ENCODE measurements at regions not wholly inside any gene's neighbourhood (a gene's known extent, or its start where the extent isn't known, plus 50 kb on each side); places are given as distances from the start of the nearest gene placed in this dataset.

DNA sequence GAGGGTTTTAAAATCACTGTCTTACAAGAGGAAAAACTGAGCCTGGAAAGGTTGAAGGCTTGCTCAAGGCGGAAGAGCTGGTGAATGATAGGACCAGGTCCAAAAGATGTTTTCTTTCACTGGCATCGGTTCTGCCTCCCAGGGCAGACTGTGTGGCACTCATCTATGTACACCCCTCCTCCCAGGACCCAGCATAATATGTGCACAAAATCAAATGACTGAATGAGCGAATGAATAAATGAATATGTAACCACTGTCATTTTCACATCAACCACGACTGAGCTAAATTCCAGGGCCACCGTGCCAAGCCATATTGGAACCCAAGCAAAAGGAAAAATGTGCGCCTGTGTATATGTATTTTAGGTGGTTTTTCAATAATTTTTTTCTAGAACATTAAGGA is 99.3 kb upstream of the ZBTB40 start:
- H2AFZ ChIP-seq (ENCODE audit: insufficient read depth, low read depth, low read length, poor library complexity, severe bottlenecking) = no peak overlapping the region
- H3K36me3 Mint-ChIP-seq = no peaks in the 10 kb centered on the region
- peaks cover 29 to 48% of the 10 kb centered on the region in 2 donors for H3K27me3 ChIP-seq (ENCODE audit: control insufficient read depth in 2 of 2, insufficient read depth in 2 of 2, low read length in 2 of 2)
- H4K20me1 ChIP-seq (ENCODE audit: insufficient read depth, low read length) = no peaks in the 10 kb centered on the region
- no peak overlapping the region for H3K9ac ChIP-seq (ENCODE audit: insufficient read depth, low read length, poor library complexity, severe bottlenecking)
- H3K4me3 ChIP-seq (replicated peaks in 1 of 3; ENCODE audit: low read depth in 2 of 3, low read length in 3 of 3) = no peak overlapping the region
- intact Hi-C loops (cut with micrococcal nuclease) = no loop called here
- peak overlapping the region in 1 of 2 donors; percentile 53 for H3K4me3 Mint-ChIP-seq
- no peak overlapping the region for H3K27ac ChIP-seq (ENCODE audit: low read depth in 1 of 2, low read length in 2 of 2)
- H3K36me3 ChIP-seq (replicated peaks in 1 of 2; ENCODE audit: control insufficient read depth in 1 of 2, insufficient read depth in 2 of 2, low read length in 2 of 2) = no peaks in the 10 kb centered on the region
- TF ChIP-seq, protein P1, sequence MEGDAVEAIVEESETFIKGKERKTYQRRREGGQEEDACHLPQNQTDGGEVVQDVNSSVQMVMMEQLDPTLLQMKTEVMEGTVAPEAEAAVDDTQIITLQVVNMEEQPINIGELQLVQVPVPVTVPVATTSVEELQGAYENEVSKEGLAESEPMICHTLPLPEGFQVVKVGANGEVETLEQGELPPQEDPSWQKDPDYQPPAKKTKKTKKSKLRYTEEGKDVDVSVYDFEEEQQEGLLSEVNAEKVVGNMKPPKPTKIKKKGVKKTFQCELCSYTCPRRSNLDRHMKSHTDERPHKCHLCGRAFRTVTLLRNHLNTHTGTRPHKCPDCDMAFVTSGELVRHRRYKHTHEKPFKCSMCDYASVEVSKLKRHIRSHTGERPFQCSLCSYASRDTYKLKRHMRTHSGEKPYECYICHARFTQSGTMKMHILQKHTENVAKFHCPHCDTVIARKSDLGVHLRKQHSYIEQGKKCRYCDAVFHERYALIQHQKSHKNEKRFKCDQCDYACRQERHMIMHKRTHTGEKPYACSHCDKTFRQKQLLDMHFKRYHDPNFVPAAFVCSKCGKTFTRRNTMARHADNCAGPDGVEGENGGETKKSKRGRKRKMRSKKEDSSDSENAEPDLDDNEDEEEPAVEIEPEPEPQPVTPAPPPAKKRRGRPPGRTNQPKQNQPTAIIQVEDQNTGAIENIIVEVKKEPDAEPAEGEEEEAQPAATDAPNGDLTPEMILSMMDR (IDR thresholded peaks at IDR 0.05) = no peak
- no peaks in the 10 kb centered on the region for H3K79me2 ChIP-seq (ENCODE audit: insufficient read depth, low read length)
- peaks cover 0 to 5% (median 0%) of the 10 kb centered on the region in 7 donors for H3K9me3 Mint-ChIP-seq
- peaks cover 47 to 71% (median 56%) of the 10 kb centered on the region in 3 donors for H3K27me3 Mint-ChIP-seq (ENCODE audit: low read depth in 3 of 3)
- H3K4me2 ChIP-seq (replicated peaks; ENCODE audit: extremely low read depth, low read length, poor library complexity, severe bottlenecking) = no peak overlapping the region
- DNase-seq = no peak
- no peaks in the 10 kb centered on the region for H3K4me1 ChIP-seq (ENCODE audit: control insufficient read depth in 1 of 2, insufficient read depth in 2 of 2, low read length in 2 of 2)
- no peak overlapping the region for H3K27ac Mint-ChIP-seq
- no CpG with 5 or more reads among the region's 6 CpGs for whole genome bisulfite sequencing (ENCODE audit: insufficient coverage)
- H3K4me1 Mint-ChIP-seq = no peaks in the 10 kb centered on the region
- H3K9me3 ChIP-seq (replicated peaks in 1 of 2; ENCODE audit: control insufficient read depth in 1 of 2, insufficient read depth in 1 of 2, low read length in 2 of 2) = peaks cover 0 to 5% of the 10 kb centered on the region in 2 donors

DNA sequence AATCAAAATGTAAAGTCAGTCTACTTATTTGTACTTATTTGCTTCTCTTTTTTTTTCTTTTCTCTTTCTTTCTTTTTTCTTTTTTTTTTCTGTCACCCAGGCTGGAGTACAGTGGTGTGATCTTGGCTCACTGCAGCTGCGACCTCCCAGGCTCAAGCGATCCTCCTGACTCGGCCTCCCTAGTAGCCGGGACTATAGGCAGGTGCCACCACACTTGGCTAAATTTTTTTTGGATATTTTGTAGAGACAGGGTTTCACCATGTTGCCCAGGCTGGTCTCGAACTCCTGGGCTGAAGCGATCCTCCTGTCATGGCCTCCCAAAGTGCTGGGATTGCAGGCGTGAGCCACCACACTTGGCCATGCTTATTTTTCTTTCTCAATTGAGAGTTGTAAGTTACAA is 98.8 kb upstream of the ZBTB40 start:
- H2AFZ ChIP-seq (ENCODE audit: insufficient read depth, low read depth, low read length, poor library complexity, severe bottlenecking) = no peak overlapping the region
- no peak overlapping the region for H3K4me3 Mint-ChIP-seq
- H3K27ac Mint-ChIP-seq = no peak overlapping the region
- H3K9ac ChIP-seq (ENCODE audit: insufficient read depth, low read length, poor library complexity, severe bottlenecking) = no peak overlapping the region
- no peaks in the 10 kb centered on the region for H3K79me2 ChIP-seq (ENCODE audit: insufficient read depth, low read length)
- intact Hi-C loops (cut with micrococcal nuclease) = no loop called here
- H3K9me3 Mint-ChIP-seq = peaks cover 0 to 5% (median 0%) of the 10 kb centered on the region in 7 donors
- H4K20me1 ChIP-seq (ENCODE audit: insufficient read depth, low read length) = no peaks in the 10 kb centered on the region
- no peak overlapping the region for H3K27ac ChIP-seq (ENCODE audit: low read depth in 1 of 2, low read length in 2 of 2)
- 100% methylated on average over 2 of the region's 7 CpGs for WGBS (ENCODE audit: insufficient coverage)
- no peak overlapping the region for H3K4me2 ChIP-seq (replicated peaks; ENCODE audit: extremely low read depth, low read length, poor library complexity, severe bottlenecking)
- peaks cover 0 to 5% of the 10 kb centered on the region in 2 donors for H3K9me3 ChIP-seq (replicated peaks in 1 of 2; ENCODE audit: control insufficient read depth in 1 of 2, insufficient read depth in 1 of 2, low read length in 2 of 2)
- H3K27me3 ChIP-seq (ENCODE audit: control insufficient read depth in 2 of 2, insufficient read depth in 2 of 2, low read length in 2 of 2) = peaks cover 29 to 46% of the 10 kb centered on the region in 2 donors
- DNase-seq = no peak
- H3K36me3 Mint-ChIP-seq = no peaks in the 10 kb centered on the region
- TF ChIP-seq, protein P1 (IDR thresholded peaks at IDR 0.05) = no peak
- no peaks in the 10 kb centered on the region for H3K4me1 Mint-ChIP-seq
- H3K4me1 ChIP-seq (ENCODE audit: control insufficient read depth in 1 of 2, insufficient read depth in 2 of 2, low read length in 2 of 2) = no peaks in the 10 kb centered on the region
- H3K36me3 ChIP-seq (replicated peaks in 1 of 2; ENCODE audit: control insufficient read depth in 1 of 2, insufficient read depth in 2 of 2, low read length in 2 of 2) = no peaks in the 10 kb centered on the region
- no peak overlapping the region for H3K4me3 ChIP-seq (replicated peaks in 1 of 3; ENCODE audit: low read depth in 2 of 3, low read length in 3 of 3)
- peaks cover 46 to 69% (median 55%) of the 10 kb centered on the region in 3 donors for H3K27me3 Mint-ChIP-seq (ENCODE audit: low read depth in 3 of 3)

Measured in CD14-positive monocyte (primary cell).